Dermis blood vessel endothelial cell (primary cell): ENCODE measurements at regions not wholly inside any gene's neighbourhood (a gene's known extent, or its start where the extent isn't known, plus 50 kb on each side); places are given as distances from the start of the nearest gene placed in this dataset.

Source experiments
- DNase-seq: peaks from one replicate; pipeline ENCODE4 v3.0.0; 2010

GRCh38 chr20:19078448-19079373 is 133.7 kb upstream of the SLC24A3 start:
- no peak for DNase-seq

GRCh38 chr20:19079536-19080299 is 132.7 kb upstream of the SLC24A3 start:
- DNase-seq = peak; percentile 1

GRCh38 chr20:19081937-19082336 is 130.5 kb upstream of the SLC24A3 start:
- no peak for DNase-seq

GRCh38 chr20:19083136-19083621 is 129.3 kb upstream of the SLC24A3 start:
- DNase-seq = no peak

- DNase-seq = no peak
These were observed 122.1 kb upstream of the SLC24A3 start for GRCh38 chr20:19090332-19090731.

- no peak for DNase-seq
These were observed 117.4 kb upstream of the SLC24A3 start for GRCh38 chr20:19094959-19095541.

- no peak for DNase-seq
These were observed 116.7 kb upstream of the SLC24A3 start for GRCh38 chr20:19095762-19096161.

- no peak for DNase-seq
These were observed 115.6 kb upstream of the SLC24A3 start for GRCh38 chr20:19096843-19097242.

GRCh38 chr20:19098117-19098516 is 114.3 kb upstream of the SLC24A3 start:
- DNase-seq = no peak

- DNase-seq = no peak
These were observed 113.5 kb upstream of the SLC24A3 start for GRCh38 chr20:19098806-19099578.

GRCh38 chr20:19099596-19100545 is 112.6 kb upstream of the SLC24A3 start:
- DNase-seq = no peak

- DNase-seq = no peak
These were observed 111.5 kb upstream of the SLC24A3 start for GRCh38 chr20:19100975-19101374.

- no peak for DNase-seq
These were observed 108.3 kb upstream of the SLC24A3 start for GRCh38 chr20:19104186-19104585.

GRCh38 chr20:19108155-19108554 is 104.3 kb upstream of the SLC24A3 start:
- no peak for DNase-seq

GRCh38 chr20:19110285-19110684 is 102.2 kb upstream of the SLC24A3 start:
- no peak for DNase-seq

GRCh38 chr20:19110881-19111460 is 101.5 kb upstream of the SLC24A3 start:
- no peak for DNase-seq

GRCh38 chr20:19112828-19113227 is 99.6 kb upstream of the SLC24A3 start:
- no peak for DNase-seq

- no peak for DNase-seq
These were observed 99.0 kb upstream of the SLC24A3 start for GRCh38 chr20:19113343-19113930.

- no peak for DNase-seq
These were observed 98.0 kb upstream of the SLC24A3 start for GRCh38 chr20:19114410-19114809.

- DNase-seq = no peak
These were observed 96.9 kb upstream of the SLC24A3 start for GRCh38 chr20:19115581-19115980.
